ENCODE measurements at regions not wholly inside any gene's neighbourhood (a gene's known extent, or its start where the extent isn't known, plus 50 kb on each side); places are given as distances from the start of the nearest gene placed in this dataset.

GRCh38 chr2:104595576-104595975, 258.3 kb upstream of the POU3F3 start:
- TF ChIP-seq JUND (IDR thresholded peaks at IDR 0.05; ENCODE audit: low read length) (no peak), GTF2F1 (IDR thresholded peaks at IDR 0.05; ENCODE audit: borderline replicate concordance, low read depth, low read length) (no peak), EP300 (IDR thresholded peaks at IDR 0.05; ENCODE audit: borderline replicate concordance in 1 of 2, low read depth in 2 of 2, low read length in 2 of 2) (no peak), SIN3A (conservative IDR thresholded peaks at IDR 0.05 in 1 of 2, IDR thresholded peaks at IDR 0.05 in 1 of 2; ENCODE audit: low read depth in 1 of 2, low read length in 2 of 2) (no peak), SP1 (IDR thresholded peaks at IDR 0.05; ENCODE audit: low read depth, low read length) (no peak), KDM1A (IDR thresholded peaks at IDR 0.05; ENCODE audit: borderline replicate concordance, low read length) (no peak), TCF12 (IDR thresholded peaks at IDR 0.05; ENCODE audit: low read depth, low read length) (no peak), CHD2 (IDR thresholded peaks at IDR 0.05; ENCODE audit: low read length) (no peak), EZH2 (IDR thresholded peaks at IDR 0.05; ENCODE audit: low read depth, low read length, severe bottlenecking) (no peak), POLR2A (IDR thresholded peaks at IDR 0.05; ENCODE audit: control extremely low read depth in 1 of 2, low read depth in 2 of 2, low read length in 2 of 2) (no peak)
- TF ChIP-seq, protein P1, sequence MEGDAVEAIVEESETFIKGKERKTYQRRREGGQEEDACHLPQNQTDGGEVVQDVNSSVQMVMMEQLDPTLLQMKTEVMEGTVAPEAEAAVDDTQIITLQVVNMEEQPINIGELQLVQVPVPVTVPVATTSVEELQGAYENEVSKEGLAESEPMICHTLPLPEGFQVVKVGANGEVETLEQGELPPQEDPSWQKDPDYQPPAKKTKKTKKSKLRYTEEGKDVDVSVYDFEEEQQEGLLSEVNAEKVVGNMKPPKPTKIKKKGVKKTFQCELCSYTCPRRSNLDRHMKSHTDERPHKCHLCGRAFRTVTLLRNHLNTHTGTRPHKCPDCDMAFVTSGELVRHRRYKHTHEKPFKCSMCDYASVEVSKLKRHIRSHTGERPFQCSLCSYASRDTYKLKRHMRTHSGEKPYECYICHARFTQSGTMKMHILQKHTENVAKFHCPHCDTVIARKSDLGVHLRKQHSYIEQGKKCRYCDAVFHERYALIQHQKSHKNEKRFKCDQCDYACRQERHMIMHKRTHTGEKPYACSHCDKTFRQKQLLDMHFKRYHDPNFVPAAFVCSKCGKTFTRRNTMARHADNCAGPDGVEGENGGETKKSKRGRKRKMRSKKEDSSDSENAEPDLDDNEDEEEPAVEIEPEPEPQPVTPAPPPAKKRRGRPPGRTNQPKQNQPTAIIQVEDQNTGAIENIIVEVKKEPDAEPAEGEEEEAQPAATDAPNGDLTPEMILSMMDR (IDR thresholded peaks at IDR 0.05; ENCODE audit: control extremely low read depth in 1 of 3, insufficient read depth in 1 of 3, low read depth in 1 of 3, low read length in 3 of 3) = no peak
- TF ChIP-seq, protein P2, sequence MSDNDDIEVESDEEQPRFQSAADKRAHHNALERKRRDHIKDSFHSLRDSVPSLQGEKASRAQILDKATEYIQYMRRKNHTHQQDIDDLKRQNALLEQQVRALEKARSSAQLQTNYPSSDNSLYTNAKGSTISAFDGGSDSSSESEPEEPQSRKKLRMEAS (IDR thresholded peaks at IDR 0.05) = no peak

Data from H1 (cell line).